ENCODE measurements at regions not wholly inside any gene's neighbourhood (a gene's known extent, or its start where the extent isn't known, plus 50 kb on each side); places are given as distances from the start of the nearest gene placed in this dataset.

GRCh38 chr7:142698429-142698828 lies 50.8 kb upstream of the PRSS1 start:
- no peak for DNase-seq (ENCODE audit: low read depth)
- no peak overlapping the region for H3K4me3 ChIP-seq (ENCODE audit: control insufficient read depth, low read depth, low read length)
- TF ChIP-seq, protein P1, sequence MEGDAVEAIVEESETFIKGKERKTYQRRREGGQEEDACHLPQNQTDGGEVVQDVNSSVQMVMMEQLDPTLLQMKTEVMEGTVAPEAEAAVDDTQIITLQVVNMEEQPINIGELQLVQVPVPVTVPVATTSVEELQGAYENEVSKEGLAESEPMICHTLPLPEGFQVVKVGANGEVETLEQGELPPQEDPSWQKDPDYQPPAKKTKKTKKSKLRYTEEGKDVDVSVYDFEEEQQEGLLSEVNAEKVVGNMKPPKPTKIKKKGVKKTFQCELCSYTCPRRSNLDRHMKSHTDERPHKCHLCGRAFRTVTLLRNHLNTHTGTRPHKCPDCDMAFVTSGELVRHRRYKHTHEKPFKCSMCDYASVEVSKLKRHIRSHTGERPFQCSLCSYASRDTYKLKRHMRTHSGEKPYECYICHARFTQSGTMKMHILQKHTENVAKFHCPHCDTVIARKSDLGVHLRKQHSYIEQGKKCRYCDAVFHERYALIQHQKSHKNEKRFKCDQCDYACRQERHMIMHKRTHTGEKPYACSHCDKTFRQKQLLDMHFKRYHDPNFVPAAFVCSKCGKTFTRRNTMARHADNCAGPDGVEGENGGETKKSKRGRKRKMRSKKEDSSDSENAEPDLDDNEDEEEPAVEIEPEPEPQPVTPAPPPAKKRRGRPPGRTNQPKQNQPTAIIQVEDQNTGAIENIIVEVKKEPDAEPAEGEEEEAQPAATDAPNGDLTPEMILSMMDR (IDR thresholded peaks at IDR 0.05; ENCODE audit: control insufficient read depth, insufficient read depth, low read depth, low read length, missing control alignments) = no peak

DNA sequence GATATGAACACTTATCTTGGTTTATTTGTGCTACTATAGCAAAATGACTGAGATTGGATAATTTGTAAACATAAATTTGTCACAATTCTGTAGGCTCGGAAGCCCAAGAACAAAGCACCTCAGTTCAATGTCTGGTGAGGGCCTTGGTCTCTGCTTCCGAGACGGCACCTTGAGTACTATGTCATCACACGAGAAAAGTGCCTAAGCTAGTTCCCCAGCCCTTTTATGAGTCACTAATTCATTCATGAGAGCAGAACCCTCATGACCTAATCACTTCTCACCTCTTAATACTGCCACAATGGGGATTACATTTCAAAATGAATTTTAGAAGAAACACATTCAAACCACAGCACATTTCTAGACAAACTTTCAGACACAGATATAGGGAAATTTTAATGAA lies 52.0 kb upstream of the PRSS1 start:
- no peak overlapping the region for H3K4me3 ChIP-seq (ENCODE audit: control insufficient read depth, low read depth, low read length)
- no peak for DNase-seq (ENCODE audit: low read depth)
- TF ChIP-seq, protein P1 (IDR thresholded peaks at IDR 0.05; ENCODE audit: control insufficient read depth, insufficient read depth, low read depth, low read length, missing control alignments) = no peak

DNA sequence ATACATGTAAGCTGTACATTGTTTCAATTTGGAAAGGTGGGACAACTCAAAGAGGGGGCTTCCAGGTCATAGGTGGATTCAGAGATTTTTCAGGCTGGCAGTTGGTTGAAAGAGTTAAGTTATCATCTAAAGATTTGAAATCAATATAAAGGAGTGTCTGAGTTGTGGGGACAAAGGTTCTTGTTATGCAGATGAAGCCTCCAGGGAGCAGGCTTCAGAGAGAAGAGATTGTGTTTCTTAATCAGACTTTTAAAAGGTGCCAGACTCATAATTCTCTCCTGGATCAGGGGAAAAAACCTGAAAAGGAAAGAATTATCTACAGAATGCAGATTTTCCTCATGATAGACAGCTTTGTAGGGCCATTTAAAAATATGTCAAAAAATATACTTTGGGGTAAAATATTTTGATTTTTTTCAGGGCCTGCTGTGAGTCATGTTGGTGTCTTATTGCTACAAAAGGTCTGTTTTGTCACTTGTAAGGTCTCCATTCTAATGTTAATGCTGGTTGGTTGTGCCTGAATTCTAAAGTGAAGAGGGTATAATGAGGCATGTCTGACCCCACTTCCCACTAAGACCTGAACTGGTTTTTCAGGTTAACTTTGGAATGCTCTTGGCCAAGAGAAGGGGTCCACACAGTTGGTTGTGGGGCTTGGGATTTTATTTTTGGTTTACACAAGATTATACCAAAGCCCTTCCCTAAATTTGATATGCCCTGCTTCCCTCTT lies 52.7 kb upstream of the PRSS1 start:
- no peak overlapping the region for H3K4me3 ChIP-seq (ENCODE audit: control insufficient read depth, low read depth, low read length)
- no peak for DNase-seq (ENCODE audit: low read depth)
- TF ChIP-seq, protein P1 (IDR thresholded peaks at IDR 0.05; ENCODE audit: control insufficient read depth, insufficient read depth, low read depth, low read length, missing control alignments) = no peak

- TF ChIP-seq, protein P1 (IDR thresholded peaks at IDR 0.05; ENCODE audit: control insufficient read depth, insufficient read depth, low read depth, low read length, missing control alignments) = no peak
- no peak overlapping the region for H3K4me3 ChIP-seq (ENCODE audit: control insufficient read depth, low read depth, low read length)
- no peak for DNase-seq (ENCODE audit: low read depth)
These were observed 55.4 kb upstream of the PRSS1 start for GRCh38 chr7:142693911-142694310.

DNA sequence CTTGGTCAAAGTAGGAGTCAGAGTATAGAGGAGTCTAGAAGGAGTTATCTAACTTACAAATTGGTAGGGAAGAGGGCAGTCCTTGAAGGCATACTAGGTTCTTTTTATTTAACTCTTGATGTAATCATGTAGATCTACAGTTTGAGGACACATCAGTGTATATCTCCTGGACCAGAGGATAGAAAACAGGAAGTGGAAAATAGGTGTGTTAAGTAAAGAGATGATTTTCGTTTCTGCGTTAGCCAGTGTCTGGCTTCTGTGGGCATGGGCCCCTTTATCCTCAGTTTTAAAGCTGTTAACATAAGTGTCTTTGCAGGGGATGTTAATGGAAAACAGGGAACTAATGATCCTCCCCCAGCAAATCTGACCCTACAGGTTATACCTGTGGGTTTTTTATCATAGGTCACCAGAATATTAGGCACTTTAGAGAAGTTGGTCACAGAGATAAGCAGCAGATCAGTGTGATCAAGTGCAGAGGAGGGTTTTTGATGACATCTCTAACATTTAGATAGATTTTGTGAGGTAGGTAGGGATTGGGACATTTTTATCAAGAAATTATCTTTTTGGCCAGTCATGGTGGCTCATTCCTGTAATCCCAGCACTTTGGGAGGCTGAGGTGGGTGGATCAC lies 58.6 kb upstream of the PRSS1 start:
- DNase-seq (ENCODE audit: low read depth) = no peak
- H3K4me3 ChIP-seq (ENCODE audit: control insufficient read depth, low read depth, low read length) = no peak overlapping the region
- TF ChIP-seq, protein P1 (IDR thresholded peaks at IDR 0.05; ENCODE audit: control insufficient read depth, insufficient read depth, low read depth, low read length, missing control alignments) = no peak

GRCh38 chr7:142689439-142690120 lies 59.7 kb upstream of the PRSS1 start:
- TF ChIP-seq, protein P1 (IDR thresholded peaks at IDR 0.05; ENCODE audit: control insufficient read depth, insufficient read depth, low read depth, low read length, missing control alignments) = no peak
- no peak for DNase-seq (ENCODE audit: low read depth)
- no peak overlapping the region for H3K4me3 ChIP-seq (ENCODE audit: control insufficient read depth, low read depth, low read length)
